HepG2 (cell line): ENCODE measurements at regions not wholly inside any gene's neighbourhood (a gene's known extent, or its start where the extent isn't known, plus 50 kb on each side); places are given as distances from the start of the nearest gene placed in this dataset.

Experiments used
- ASH2L ChIP-seq: fragments of 300-600, 200-600 bp; sonication (generic); IDR thresholded peaks from 2 replicates; pipeline ENCODE4 v1.7.0; 2017; ENCODE audit warnings: low read depth, mild to moderate bottlenecking, moderate library complexity, mixed read lengths, low read length; ENCODE audit not compliant: insufficient read length
- CCAR2 ChIP-seq: fragments of 200-400 bp; formaldehyde crosslinking; optimal IDR thresholded peaks from 2 replicates; pipeline ENCODE3; 2018; ENCODE audit warnings: low read depth, mild to moderate bottlenecking, low read length, moderate library complexity
- FOXK1 ChIP-seq: sonication (generic); formaldehyde crosslinking; IDR thresholded peaks from 2 replicates; pipeline ENCODE4 v1.4.0; 2020; ENCODE audit warnings: low read depth, missing genetic modification reagents, borderline replicate concordance
- HES4 ChIP-seq: sonication (generic); formaldehyde crosslinking; IDR thresholded peaks from 2 replicates; pipeline ENCODE4 v1.9.0; 2021; ENCODE audit warnings: mild to moderate bottlenecking, missing genetic modification reagents, borderline replicate concordance
- PHF8 ChIP-seq: sonication (generic); formaldehyde crosslinking; IDR thresholded peaks from 2 replicates; pipeline ENCODE4 v1.5.0; 2020; ENCODE audit warnings: missing genetic modification reagents
- RBFOX2 ChIP-seq: fragments of 200-400 bp; formaldehyde crosslinking; IDR thresholded peaks from 2 replicates; pipeline ENCODE4 v1.6.1; 2017; ENCODE audit warnings: low read depth, mild to moderate bottlenecking, low read length
- SOX13 ChIP-seq, 3 experiments: fragments of 450-650 bp in 1 of 3; sonication (generic) in 1 of 3; formaldehyde crosslinking in 1 of 3; IDR thresholded peaks in 2 of 3; conservative IDR thresholded peaks in 1 of 3; 2 replicates each; pipeline versions ENCODE4 v1.5.0 to v1.6.1; 2016 to 2020; ENCODE audit warnings: antibody characterized with exemption in 1 of 3, mild to moderate bottlenecking in 1 of 3, missing compliant biosample characterization in 1 of 3, missing genetic modification reagents in 1 of 3, moderate library complexity in 1 of 3
- SRSF1 ChIP-seq: fragments of 200-400 bp; formaldehyde crosslinking; optimal IDR thresholded peaks from 2 replicates; pipeline ENCODE3; 2017; ENCODE audit warnings: mild to moderate bottlenecking, low read depth, low read length, moderate library complexity
- WIZ ChIP-seq: sonication (generic); formaldehyde crosslinking; IDR thresholded peaks from 2 replicates; pipeline ENCODE4 v1.5.1; 2020; ENCODE audit warnings: mild to moderate bottlenecking, missing genetic modification reagents
- ZFYVE20 ChIP-seq: sonication (generic); formaldehyde crosslinking; IDR thresholded peaks from 2 replicates; pipeline ENCODE4 v1.8.0; 2023; ENCODE audit warnings: low read depth, mild to moderate bottlenecking, moderate library complexity, missing genetic modification reagents, borderline replicate concordance
- ZIK1 ChIP-seq: sonication (generic); formaldehyde crosslinking; IDR thresholded peaks from 2 replicates; pipeline ENCODE4 v1.5.0; 2020; ENCODE audit warnings: mild to moderate bottlenecking, low read depth, missing genetic modification reagents, borderline replicate concordance
- ZNF207 ChIP-seq: fragments of 450-650 bp; IDR thresholded peaks from 2 replicates; pipeline ENCODE4 v1.6.1; 2016; ENCODE audit warnings: antibody characterized with exemption, borderline replicate concordance
- ZNF235 ChIP-seq: sonication (generic); formaldehyde crosslinking; IDR thresholded peaks from 2 replicates; pipeline ENCODE4 v1.8.1; 2023; ENCODE audit warnings: mild to moderate bottlenecking, missing genetic modification reagents, borderline replicate concordance
- ZNF343 ChIP-seq: sonication (generic); formaldehyde crosslinking; IDR thresholded peaks from 2 replicates; pipeline ENCODE4 v1.4.0; 2020; ENCODE audit warnings: mild to moderate bottlenecking, missing genetic modification reagents
- ZNF547 ChIP-seq: sonication (generic); formaldehyde crosslinking; IDR thresholded peaks from 2 replicates; pipeline ENCODE4 v1.5.1; 2020; ENCODE audit warnings: mild to moderate bottlenecking, missing genetic modification reagents
- ZNF616 ChIP-seq: sonication (generic); formaldehyde crosslinking; IDR thresholded peaks from 2 replicates; pipeline ENCODE4 v1.5.0; 2020; ENCODE audit warnings: low read depth, mild to moderate bottlenecking, missing genetic modification reagents
- ZNF737 ChIP-seq: sonication (generic); formaldehyde crosslinking; IDR thresholded peaks from 2 replicates; pipeline ENCODE4 v1.5.0; 2020; ENCODE audit warnings: missing genetic modification reagents, mild to moderate bottlenecking, borderline replicate concordance
- ZNF772 ChIP-seq: sonication (generic); formaldehyde crosslinking; IDR thresholded peaks from 2 replicates; pipeline ENCODE4 v1.5.0; 2020; ENCODE audit warnings: mild to moderate bottlenecking, missing genetic modification reagents
- TF ChIP-seq, protein P1 (sequence below): sonication (generic); formaldehyde crosslinking; IDR thresholded peaks from 2 replicates; pipeline ENCODE4 v1.8.1; 2023; ENCODE audit warnings: mild to moderate bottlenecking, missing genetic modification reagents, borderline replicate concordance
- TF ChIP-seq, protein P2 (sequence below): sonication (generic); formaldehyde crosslinking; IDR thresholded peaks from 2 replicates; pipeline ENCODE4 v1.4.0; 2020; ENCODE audit warnings: missing genetic modification reagents, borderline replicate concordance
- TF ChIP-seq, protein P3 (sequence below): sonication (generic); formaldehyde crosslinking; IDR thresholded peaks from 2 replicates; pipeline ENCODE4 v1.9.0; 2022; ENCODE audit warnings: missing genetic modification reagents, mild to moderate bottlenecking, borderline replicate concordance

DNA sequence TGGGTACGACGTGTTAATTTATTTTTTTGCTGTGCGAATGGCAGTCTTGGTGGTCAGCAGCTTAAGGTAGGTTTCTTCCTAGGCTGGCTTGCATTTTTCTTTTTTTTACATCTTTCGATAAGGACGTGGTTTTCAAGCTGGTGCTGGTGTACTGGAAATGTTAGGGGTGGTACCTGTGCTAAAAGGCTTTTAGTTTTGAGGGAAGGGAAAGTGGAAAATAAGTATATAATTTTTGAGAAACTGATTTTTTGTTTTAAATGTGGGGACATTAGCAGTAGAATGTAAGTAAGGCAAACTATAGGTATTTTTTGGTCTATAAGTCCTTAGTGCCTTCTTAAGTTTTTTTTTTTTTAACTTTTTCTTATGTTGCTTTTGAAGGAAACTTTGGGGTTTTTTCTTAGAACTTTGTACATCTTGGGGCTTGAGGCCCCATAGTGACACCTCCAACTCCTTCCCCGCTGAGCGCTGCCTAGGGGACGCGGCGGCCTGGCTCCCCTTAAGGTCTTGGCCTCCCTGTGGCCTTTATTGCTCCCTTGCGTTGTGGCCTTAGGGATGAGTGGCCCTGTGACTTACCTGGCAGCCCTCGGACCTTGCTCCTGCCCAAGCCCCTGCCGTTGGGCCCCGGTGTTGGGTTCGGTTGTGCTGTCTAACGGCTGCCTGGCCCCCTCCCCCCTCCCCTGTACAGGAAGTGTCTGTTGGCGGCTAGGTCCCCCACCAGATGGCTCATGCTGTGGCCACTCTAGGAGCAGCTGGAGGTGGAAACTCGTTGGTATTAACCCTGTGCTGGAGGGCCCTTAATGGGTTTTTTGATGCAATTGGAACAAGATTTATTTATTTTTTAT, 88.0 kb upstream of the RPRML start (continued):
- TF ChIP-seq CCAR2 (peak; percentile 99), PHF8 (CRISPR knock-in tag) (peak; percentile 99), ZNF547 (CRISPR knock-in tag) (peak; percentile 96), ZNF616 (CRISPR knock-in tag) (peak; percentile 86; the same call in 1 of the 2 replicates), RBFOX2 (peak; percentile 85), ZNF737 (CRISPR knock-in tag) (no peak), ZIK1 (CRISPR knock-in tag) (peak; percentile 65; the same call in 1 of the 2 replicates), SRSF1 (peak; percentile 78), ZNF235 (CRISPR knock-in tag) (peak; percentile 88; the same call in 1 of the 2 replicates), ASH2L (peak; percentile 97), FOXK1 (CRISPR knock-in tag) (0 out of 2 replicates have a peak, but pooled peaks have one; percentile 78), ZNF343 (peak; percentile 94), ZNF207 (no peak), HES4 (CRISPR knock-in tag) (peak; percentile 55; the same call in 1 of the 2 replicates), WIZ (peak; percentile 89), SOX13 (IDR thresholded peaks at IDR 0.05) (peak; percentile 59; the same call in 1 of the 2 replicates), SOX13 (CRISPR knock-in tag; conservative IDR thresholded peaks at IDR 0.05 in 1 of 2, IDR thresholded peaks at IDR 0.05 in 1 of 2) (peak in 1 of 2 experiments; percentile 62; a peak in 1 of 4 replicates), ZFYVE20 (CRISPR knock-in tag) (no peak), ZNF772 (CRISPR knock-in tag) (peak; percentile 90)
- TF ChIP-seq, protein P1, sequence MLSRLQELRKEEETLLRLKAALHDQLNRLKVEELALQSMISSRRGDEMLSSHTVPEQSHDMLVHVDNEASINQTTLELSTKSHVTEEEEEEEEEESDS (CRISPR knock-in tag) = peak; percentile 72; the same call in 1 of the 2 replicates
- TF ChIP-seq, protein P2, sequence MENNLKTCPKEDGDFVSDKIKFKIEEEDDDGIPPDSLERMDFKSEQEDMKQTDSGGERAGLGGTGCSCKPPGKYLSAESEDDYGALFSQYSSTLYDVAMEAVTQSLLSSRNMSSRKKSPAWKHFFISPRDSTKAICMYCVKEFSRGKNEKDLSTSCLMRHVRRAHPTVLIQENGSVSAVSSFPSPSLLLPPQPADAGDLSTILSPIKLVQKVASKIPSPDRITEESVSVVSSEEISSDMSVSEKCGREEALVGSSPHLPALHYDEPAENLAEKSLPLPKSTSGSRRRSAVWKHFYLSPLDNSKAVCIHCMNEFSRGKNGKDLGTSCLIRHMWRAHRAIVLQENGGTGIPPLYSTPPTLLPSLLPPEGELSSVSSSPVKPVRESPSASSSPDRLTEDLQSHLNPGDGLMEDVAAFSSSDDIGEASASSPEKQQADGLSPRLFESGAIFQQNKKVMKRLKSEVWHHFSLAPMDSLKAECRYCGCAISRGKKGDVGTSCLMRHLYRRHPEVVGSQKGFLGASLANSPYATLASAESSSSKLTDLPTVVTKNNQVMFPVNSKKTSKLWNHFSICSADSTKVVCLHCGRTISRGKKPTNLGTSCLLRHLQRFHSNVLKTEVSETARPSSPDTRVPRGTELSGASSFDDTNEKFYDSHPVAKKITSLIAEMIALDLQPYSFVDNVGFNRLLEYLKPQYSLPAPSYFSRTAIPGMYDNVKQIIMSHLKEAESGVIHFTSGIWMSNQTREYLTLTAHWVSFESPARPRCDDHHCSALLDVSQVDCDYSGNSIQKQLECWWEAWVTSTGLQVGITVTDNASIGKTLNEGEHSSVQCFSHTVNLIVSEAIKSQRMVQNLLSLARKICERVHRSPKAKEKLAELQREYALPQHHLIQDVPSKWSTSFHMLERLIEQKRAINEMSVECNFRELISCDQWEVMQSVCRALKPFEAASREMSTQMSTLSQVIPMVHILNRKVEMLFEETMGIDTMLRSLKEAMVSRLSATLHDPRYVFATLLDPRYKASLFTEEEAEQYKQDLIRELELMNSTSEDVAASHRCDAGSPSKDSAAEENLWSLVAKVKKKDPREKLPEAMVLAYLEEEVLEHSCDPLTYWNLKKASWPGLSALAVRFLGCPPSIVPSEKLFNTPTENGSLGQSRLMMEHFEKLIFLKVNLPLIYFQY (CRISPR knock-in tag) = peak; percentile 96
- TF ChIP-seq, protein P3, sequence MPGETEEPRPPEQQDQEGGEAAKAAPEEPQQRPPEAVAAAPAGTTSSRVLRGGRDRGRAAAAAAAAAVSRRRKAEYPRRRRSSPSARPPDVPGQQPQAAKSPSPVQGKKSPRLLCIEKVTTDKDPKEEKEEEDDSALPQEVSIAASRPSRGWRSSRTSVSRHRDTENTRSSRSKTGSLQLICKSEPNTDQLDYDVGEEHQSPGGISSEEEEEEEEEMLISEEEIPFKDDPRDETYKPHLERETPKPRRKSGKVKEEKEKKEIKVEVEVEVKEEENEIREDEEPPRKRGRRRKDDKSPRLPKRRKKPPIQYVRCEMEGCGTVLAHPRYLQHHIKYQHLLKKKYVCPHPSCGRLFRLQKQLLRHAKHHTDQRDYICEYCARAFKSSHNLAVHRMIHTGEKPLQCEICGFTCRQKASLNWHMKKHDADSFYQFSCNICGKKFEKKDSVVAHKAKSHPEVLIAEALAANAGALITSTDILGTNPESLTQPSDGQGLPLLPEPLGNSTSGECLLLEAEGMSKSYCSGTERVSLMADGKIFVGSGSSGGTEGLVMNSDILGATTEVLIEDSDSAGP = peak; percentile 95
